ENCODE measurements at regions not wholly inside any gene's neighbourhood (a gene's known extent, or its start where the extent isn't known, plus 50 kb on each side); places are given as distances from the start of the nearest gene placed in this dataset.

- no peak for TF ChIP-seq CTCF (IDR thresholded peaks at IDR 0.05; ENCODE audit: low read length, missing control alignments)
- DNase-seq (ENCODE audit: low read depth): peak; percentile 80
- no peak overlapping the region for H3K4me3 ChIP-seq (replicated peaks; ENCODE audit: low read depth, low read length)
These were observed 150.0 kb downstream of the TOMM20 start for GRCh38 chr1:234978397-234979295.

GRCh38 chr1:234977875-234978396, 150.7 kb downstream of the TOMM20 start:
- TF ChIP-seq CTCF (IDR thresholded peaks at IDR 0.05; ENCODE audit: low read length, missing control alignments): no peak
- no peak overlapping the region for H3K4me3 ChIP-seq (replicated peaks; ENCODE audit: low read depth, low read length)
- no peak for DNase-seq (ENCODE audit: low read depth)

- no peak for TF ChIP-seq CTCF (IDR thresholded peaks at IDR 0.05; ENCODE audit: low read length, missing control alignments)
- no peak overlapping the region for H3K4me3 ChIP-seq (replicated peaks; ENCODE audit: low read depth, low read length)
- no peak for DNase-seq (ENCODE audit: low read depth)
These were observed 151.6 kb downstream of the TOMM20 start for GRCh38 chr1:234976861-234977680.

- no peak for TF ChIP-seq CTCF (IDR thresholded peaks at IDR 0.05; ENCODE audit: low read length, missing control alignments)
- no peak for DNase-seq (ENCODE audit: low read depth)
- H3K4me3 ChIP-seq (replicated peaks; ENCODE audit: low read depth, low read length): no peak overlapping the region
These were observed 152.4 kb downstream of the TOMM20 start for GRCh38 chr1:234975941-234976860.

- TF ChIP-seq CTCF (IDR thresholded peaks at IDR 0.05; ENCODE audit: low read length, missing control alignments): no peak
- H3K4me3 ChIP-seq (replicated peaks; ENCODE audit: low read depth, low read length): no peak overlapping the region
- DNase-seq (ENCODE audit: low read depth): peak; percentile 96
These were observed 153.3 kb downstream of the TOMM20 start for GRCh38 chr1:234975122-234975940.
